GM23248 (cell line): ENCODE measurements at regions not wholly inside any gene's neighbourhood (a gene's known extent, or its start where the extent isn't known, plus 50 kb on each side); places are given as distances from the start of the nearest gene placed in this dataset.
A peak's percentile ranks its signal among the peaks of the same experiment; 100 is the strongest.

Experiments used
- DNase-seq: peaks from one replicate; pipeline ENCODE4 v3.0.0-alpha.2; 2015
- H2AFZ ChIP-seq: fragments of 200-600 bp; sonication (generic); 2 replicates; pipeline ENCODE4 v1.6.1; 2016; ENCODE audit warnings: antibody characterized with exemption
- H3F3A ChIP-seq: fragments of 200-600 bp; sonication (generic); 2 replicates; pipeline ENCODE4 v1.6.1; 2016; ENCODE audit warnings: mild to moderate bottlenecking, antibody characterized with exemption, mixed run types; ENCODE audit not compliant: insufficient read depth
- H3K27ac ChIP-seq: fragments of 200-600 bp; sonication (generic); 2 replicates; pipeline ENCODE4 v1.5.1; 2016; ENCODE audit warnings: mild to moderate bottlenecking
- H3K27me3 ChIP-seq: fragments of 200-600 bp; sonication (generic); replicated peaks from 2 replicates; pipeline ENCODE4 v1.6.1; 2016; ENCODE audit warnings: mild to moderate bottlenecking; ENCODE audit not compliant: insufficient read depth
- H3K36me3 ChIP-seq: fragments of 200-600 bp; sonication (generic); 2 replicates; pipeline ENCODE4 v1.6.1; 2016; ENCODE audit warnings: low read depth, mild to moderate bottlenecking
- H3K4me1 ChIP-seq: fragments of 200-600 bp; sonication (generic); 2 replicates; pipeline ENCODE4 v1.6.1; 2016; ENCODE audit warnings: mild to moderate bottlenecking; ENCODE audit not compliant: insufficient read depth
- H3K4me2 ChIP-seq: fragments of 200-600 bp; sonication (generic); one replicate; pipeline ENCODE4 v1.6.1; 2016; ENCODE audit warnings: mild to moderate bottlenecking; ENCODE audit not compliant: unreplicated experiment
- H3K4me3 ChIP-seq: fragments of 200-600 bp; sonication (generic); 2 replicates; pipeline ENCODE4 v1.5.1; 2016; ENCODE audit warnings: mild to moderate bottlenecking
- H3K79me2 ChIP-seq: fragments of 200-600 bp; sonication (generic); 2 replicates; pipeline ENCODE4 v1.6.1; 2016; ENCODE audit warnings: mild to moderate bottlenecking; ENCODE audit not compliant: insufficient read depth
- H3K9ac ChIP-seq: fragments of 200-600 bp; sonication (generic); 2 replicates; pipeline ENCODE4 v1.6.1; 2016; ENCODE audit warnings: mild to moderate bottlenecking
- H3K9me2 ChIP-seq: fragments of 200-600 bp; sonication (generic); 2 replicates; pipeline ENCODE4 v1.6.1; 2016; ENCODE audit warnings: mixed run types, mild to moderate bottlenecking, moderate library complexity; ENCODE audit not compliant: insufficient read depth
- H3K9me3 ChIP-seq: fragments of 200-600 bp; sonication (generic); one replicate; pipeline ENCODE4 v1.6.1; 2017; ENCODE audit warnings: low read depth
- H4K20me1 ChIP-seq: fragments of 200-600 bp; sonication (generic); 2 replicates; pipeline ENCODE4 v1.6.0; 2016; ENCODE audit not compliant: insufficient read depth
- EZH2 ChIP-seq: fragments of 200-600 bp; sonication (generic); IDR thresholded peaks from 2 replicates; pipeline ENCODE4 v1.6.1; 2018; ENCODE audit warnings: antibody characterized with exemption, mild to moderate bottlenecking; ENCODE audit not compliant: insufficient read depth, poor library complexity, severe bottlenecking
- EZH2phosphoT487 ChIP-seq: fragments of 200-600 bp; sonication (generic); IDR thresholded peaks from 2 replicates; pipeline ENCODE4 v1.6.1; 2018; ENCODE audit warnings: antibody characterized with exemption, moderate library complexity, mild to moderate bottlenecking, low read depth; ENCODE audit not compliant: insufficient read depth
- WGBS, 2 experiments: methylation state at CpG; one replicate each; pipeline ENCODE4 v1.1.6; 2015 to 2017; ENCODE audit warnings: low lambda C conversion rate in 2 of 2, low coverage in 1 of 2; ENCODE audit errors: missing lambda C conversion rate in 2 of 2; 5-methylcytosine and 5-hydroxymethylcytosine counted together
- in situ Hi-C: fragments of 300-500 bp; cut with MboI; formaldehyde crosslinking; loops from 2 replicates; pipeline ENCODE4 v1.15.0; 2020

- Histone ChIP-seq H3F3A (no peaks in the 10 kb centered on the region), H4K20me1 (no peaks in the 10 kb centered on the region), H3K9me3 (no peaks in the 10 kb centered on the region), H3K4me3 (no peak overlapping the region), H3K4me1 (no peaks in the 10 kb centered on the region), H3K27me3 (no peaks in the 10 kb centered on the region), H3K9ac (no peak overlapping the region), H3K27ac (no peak overlapping the region), H2AFZ (no peak overlapping the region), H3K79me2 (no peaks in the 10 kb centered on the region), H3K9me2 (no peaks in the 10 kb centered on the region; the same call in 1 of the 2 replicates), H3K36me3 (no peaks in the 10 kb centered on the region), H3K4me2 (no peak overlapping the region)
- TF ChIP-seq EZH2 (no peak), EZH2phosphoT487 (no peak)
- 89 to 96% methylated on average over 2 of the region's 2 CpGs for WGBS, 2 experiments
- no peak for DNase-seq
- in situ Hi-C loops = no loop called here
Observed at GRCh38 chr4:141448490-141448889, 187.9 kb upstream of the IL15 start.

GRCh38 chr4:141449927-141450326 lies 186.5 kb upstream of the IL15 start:
- H3K27me3 ChIP-seq = no peaks in the 10 kb centered on the region
- H3K9me3 ChIP-seq = no peaks in the 10 kb centered on the region
- DNase-seq = no peak

GRCh38 chr4:141455651-141456050 lies 180.7 kb upstream of the IL15 start:
- Histone ChIP-seq H4K20me1 (no peaks in the 10 kb centered on the region), H3K9ac (no peak overlapping the region), H3K9me3 (no peaks in the 10 kb centered on the region), H3K4me1 (peaks cover 12% of the 10 kb centered on the region; the same call in 1 of the 2 replicates), H3K27me3 (no peaks in the 10 kb centered on the region), H3K27ac (no peak overlapping the region), H3F3A (no peaks in the 10 kb centered on the region), H2AFZ (no peak overlapping the region), H3K4me2 (no peak overlapping the region), H3K4me3 (no peak overlapping the region), H3K36me3 (no peaks in the 10 kb centered on the region), H3K9me2 (no peaks in the 10 kb centered on the region; the same call in 1 of the 2 replicates), H3K79me2 (no peaks in the 10 kb centered on the region)
- in situ Hi-C loops = no loop called here
- DNase-seq = peak; percentile 43
- WGBS, 2 experiments = 46 to 53% methylated on average over 1 of the region's 1 CpG
- TF ChIP-seq EZH2 (no peak), EZH2phosphoT487 (no peak)

More at GRCh38 chr4:141449927-141450326, 186.5 kb upstream of the IL15 start:
- Histone ChIP-seq H3K4me3 (no peak overlapping the region), H2AFZ (no peak overlapping the region), H3K4me1 (no peaks in the 10 kb centered on the region), H4K20me1 (no peaks in the 10 kb centered on the region), H3K9me2 (no peaks in the 10 kb centered on the region; the same call in 1 of the 2 replicates), H3F3A (no peaks in the 10 kb centered on the region), H3K27ac (no peak overlapping the region), H3K36me3 (no peaks in the 10 kb centered on the region), H3K79me2 (no peaks in the 10 kb centered on the region), H3K9ac (no peak overlapping the region), H3K4me2 (no peak overlapping the region)
- TF ChIP-seq EZH2 (no peak), EZH2phosphoT487 (no peak)
- 80 to 91% methylated on average over 3 of the region's 3 CpGs for WGBS, 2 experiments
- in situ Hi-C loops = no loop called here

- Histone ChIP-seq H3K4me3 (no peak overlapping the region), H3K9me2 (no peaks in the 10 kb centered on the region; the same call in 1 of the 2 replicates), H3K4me1 (peaks cover 12% of the 10 kb centered on the region; the same call in 1 of the 2 replicates), H3K9me3 (no peaks in the 10 kb centered on the region), H3K9ac (no peak overlapping the region), H3K4me2 (no peak overlapping the region), H3K27me3 (no peaks in the 10 kb centered on the region), H4K20me1 (no peaks in the 10 kb centered on the region), H3K36me3 (no peaks in the 10 kb centered on the region), H3K79me2 (no peaks in the 10 kb centered on the region), H3K27ac (no peak overlapping the region), H3F3A (no peaks in the 10 kb centered on the region), H2AFZ (no peak overlapping the region)
- no peak for DNase-seq
- in situ Hi-C loops = no loop called here
- TF ChIP-seq EZH2 (no peak), EZH2phosphoT487 (no peak)
- 85 to 90% methylated on average over 1 of the region's 1 CpG for WGBS, 2 experiments
Observed at GRCh38 chr4:141457653-141458052, 178.7 kb upstream of the IL15 start.

- 85 to 91% methylated on average over 3 of the region's 3 CpGs for WGBS, 2 experiments
- no peak overlapping the region for H2AFZ ChIP-seq
- H3K9ac ChIP-seq = no peak overlapping the region
- H3K36me3 ChIP-seq = no peaks in the 10 kb centered on the region
- no peaks in the 10 kb centered on the region for H3K79me2 ChIP-seq
- no peaks in the 10 kb centered on the region for H3F3A ChIP-seq
- H3K9me3 ChIP-seq = no peaks in the 10 kb centered on the region
- TF ChIP-seq EZH2 (no peak), EZH2phosphoT487 (no peak)
- no peak overlapping the region for H3K4me3 ChIP-seq
- no peaks in the 10 kb centered on the region for H3K27me3 ChIP-seq
- no peak overlapping the region for H3K27ac ChIP-seq
- H3K9me2 ChIP-seq = no peaks in the 10 kb centered on the region; the same call in 1 of the 2 replicates
- no peaks in the 10 kb centered on the region for H4K20me1 ChIP-seq
- no peak overlapping the region for H3K4me2 ChIP-seq
- in situ Hi-C loops = no loop called here
- H3K4me1 ChIP-seq = peaks cover 12% of the 10 kb centered on the region; the same call in 1 of the 2 replicates
- peak; percentile 21 for DNase-seq
Observed at GRCh38 chr4:141458501-141458900, 177.9 kb upstream of the IL15 start.
